ENCODE measurements at regions not wholly inside any gene's neighbourhood (a gene's known extent, or its start where the extent isn't known, plus 50 kb on each side); places are given as distances from the start of the nearest gene placed in this dataset.

- Histone ChIP-seq H3K27me3 (no peaks in the 10 kb centered on the region), H3K36me3 (no peaks in the 10 kb centered on the region), H3K4me1 (no peaks in the 10 kb centered on the region), H3K9me3 (no peaks in the 10 kb centered on the region), H3K27ac (no peak overlapping the region), H3K4me3 (no peak overlapping the region)
- intact Hi-C loops (cut with DNase I; ENCODE audit: low total_unique reads) = no loop called here
- no peak for DNase-seq (ENCODE audit: low spot score in 2 of 2)
- TF ChIP-seq POLR2A (IDR thresholded peaks at IDR 0.05) (no peak), CTCF (IDR thresholded peaks at IDR 0.05) (no peak), POLR2AphosphoS5 (IDR thresholded peaks at IDR 0.05) (no peak)
Observed at GRCh38 chr6:112984899-112985298, 637.8 kb downstream of the RFPL4B start.

GRCh38 chr6:112986321-112986720 is 639.2 kb downstream of the RFPL4B start:
- no peak for TF ChIP-seq POLR2A (IDR thresholded peaks at IDR 0.05)
- TF ChIP-seq POLR2AphosphoS5 (IDR thresholded peaks at IDR 0.05) = no peak
- TF ChIP-seq CTCF (IDR thresholded peaks at IDR 0.05) = no peak
- H3K4me3 ChIP-seq = no peak overlapping the region
- no peaks in the 10 kb centered on the region for H3K4me1 ChIP-seq
- intact Hi-C loops (cut with DNase I; ENCODE audit: low total_unique reads) = no loop called here
- H3K27me3 ChIP-seq = no peaks in the 10 kb centered on the region
- no peak for DNase-seq (ENCODE audit: low spot score in 2 of 2)
- no peaks in the 10 kb centered on the region for H3K36me3 ChIP-seq
- H3K27ac ChIP-seq = no peak overlapping the region
- no peaks in the 10 kb centered on the region for H3K9me3 ChIP-seq

- intact Hi-C loops (cut with DNase I; ENCODE audit: low total_unique reads) = no loop called here
- Histone ChIP-seq H3K4me3 (no peak overlapping the region), H3K36me3 (no peaks in the 10 kb centered on the region), H3K27ac (no peak overlapping the region), H3K27me3 (no peaks in the 10 kb centered on the region), H3K9me3 (no peaks in the 10 kb centered on the region), H3K4me1 (no peaks in the 10 kb centered on the region)
- no peak for TF ChIP-seq POLR2A (IDR thresholded peaks at IDR 0.05)
- no peak for TF ChIP-seq CTCF (IDR thresholded peaks at IDR 0.05)
- no peak for TF ChIP-seq POLR2AphosphoS5 (IDR thresholded peaks at IDR 0.05)
- no peak for DNase-seq (ENCODE audit: low spot score in 2 of 2)
Observed at GRCh38 chr6:112988748-112989147, 641.6 kb downstream of the RFPL4B start.

- no peak for DNase-seq (ENCODE audit: low spot score in 2 of 2)
- no peaks in the 10 kb centered on the region for H3K4me1 ChIP-seq
- no peak overlapping the region for H3K27ac ChIP-seq
- intact Hi-C loops (cut with DNase I; ENCODE audit: low total_unique reads) = no loop called here
- no peak overlapping the region for H3K4me3 ChIP-seq
- no peak for TF ChIP-seq CTCF (IDR thresholded peaks at IDR 0.05)
- TF ChIP-seq POLR2A (IDR thresholded peaks at IDR 0.05) = no peak
- TF ChIP-seq POLR2AphosphoS5 (IDR thresholded peaks at IDR 0.05) = no peak
- no peaks in the 10 kb centered on the region for H3K36me3 ChIP-seq
- H3K27me3 ChIP-seq = no peaks in the 10 kb centered on the region
- no peaks in the 10 kb centered on the region for H3K9me3 ChIP-seq
Observed at GRCh38 chr6:112990971-112991370, 643.8 kb downstream of the RFPL4B start.

GRCh38 chr6:112991912-112992311 is 644.8 kb downstream of the RFPL4B start:
- Histone ChIP-seq H3K9me3 (no peaks in the 10 kb centered on the region), H3K36me3 (no peaks in the 10 kb centered on the region), H3K27me3 (no peaks in the 10 kb centered on the region), H3K4me1 (no peaks in the 10 kb centered on the region), H3K27ac (no peak overlapping the region), H3K4me3 (no peak overlapping the region)
- intact Hi-C loops (cut with DNase I; ENCODE audit: low total_unique reads) = no loop called here
- TF ChIP-seq POLR2AphosphoS5 (IDR thresholded peaks at IDR 0.05) (no peak), POLR2A (IDR thresholded peaks at IDR 0.05) (no peak), CTCF (IDR thresholded peaks at IDR 0.05) (no peak)
- DNase-seq (ENCODE audit: low spot score in 2 of 2) = no peak
